Keratinocyte (primary cell): ENCODE measurements at regions not wholly inside any gene's neighbourhood (a gene's known extent, or its start where the extent isn't known, plus 50 kb on each side); places are given as distances from the start of the nearest gene placed in this dataset.

ENCODE experiments used
- DNase-seq: peaks from one replicate; pipeline ENCODE4 v3.0.0-alpha.2; 2011; ENCODE audit warnings: low read depth, missing footprints, low spot score
- FAIRE-seq: peaks from 2 replicates; lab custom pipeline; 2011; peaks lifted over from hg19 to GRCh38; lab: Jason Lieb, UNC
- H2AFZ ChIP-seq: 2 replicates; pipeline ENCODE4 v1.6.0; 2012; ENCODE audit warnings: low read length, control low read depth, inconsistent platforms; ENCODE audit not compliant: control insufficient read depth
- H3K27ac ChIP-seq: 2 replicates; pipeline ENCODE4 v1.5.1; 2011; ENCODE audit warnings: low read length; ENCODE audit not compliant: control insufficient read depth, insufficient read depth
- H3K27me3 ChIP-seq: 3 replicates; pipeline ENCODE4 v1.6.0; 2011; ENCODE audit warnings: low read length; ENCODE audit not compliant: control insufficient read depth, insufficient read depth; ENCODE audit errors: extremely low read depth
- H3K36me3 ChIP-seq, 2 experiments: 2 replicates in 1 of 2; 3 replicates in 1 of 2; pipeline ENCODE4 v1.5.1; 2011; ENCODE audit warnings: low read length in 2 of 2, mild to moderate bottlenecking in 1 of 2; ENCODE audit not compliant: control insufficient read depth in 2 of 2, insufficient read depth in 2 of 2; ENCODE audit errors: extremely low read depth in 1 of 2
- H3K4me1 ChIP-seq: 3 replicates; pipeline ENCODE4 v1.5.1; 2011; ENCODE audit warnings: low read length; ENCODE audit not compliant: control insufficient read depth, insufficient read depth; ENCODE audit errors: extremely low read depth
- H3K4me2 ChIP-seq: 3 replicates; pipeline ENCODE4 v1.6.0; 2011; ENCODE audit warnings: low read depth, low read length; ENCODE audit not compliant: control insufficient read depth, insufficient read depth; ENCODE audit errors: extremely low read depth
- H3K4me3 ChIP-seq, 3 experiments: fragments of 200-600 bp in 1 of 3; sonication (generic) in 1 of 3; 2 replicates in 2 of 3; 3 replicates in 1 of 3; pipeline ENCODE4 v1.5.1; 2011 to 2016; ENCODE audit warnings: low read length in 3 of 3, mild to moderate bottlenecking in 3 of 3, control low read depth in 2 of 3, inconsistent platforms in 1 of 3, low read depth in 1 of 3, mixed read lengths in 1 of 3, mixed run types in 1 of 3, moderate library complexity in 1 of 3; ENCODE audit not compliant: control insufficient read depth in 2 of 3, insufficient read depth in 2 of 3; ENCODE audit errors: extremely low read depth in 1 of 3
- H3K79me2 ChIP-seq: 2 replicates; pipeline ENCODE4 v1.6.0; 2012; ENCODE audit warnings: low read length; ENCODE audit not compliant: control insufficient read depth, insufficient read depth
- H3K9ac ChIP-seq: 3 replicates; pipeline ENCODE4 v1.6.0; 2011; ENCODE audit warnings: low read length; ENCODE audit not compliant: control insufficient read depth, insufficient read depth; ENCODE audit errors: extremely low read depth
- H3K9me1 ChIP-seq: 3 replicates; pipeline ENCODE4 v1.6.0; 2011; ENCODE audit warnings: low read length; ENCODE audit not compliant: control insufficient read depth, insufficient read depth; ENCODE audit errors: extremely low read depth
- H3K9me3 ChIP-seq: 2 replicates; pipeline ENCODE4 v1.5.1; 2012; ENCODE audit warnings: low read depth, low read length; ENCODE audit not compliant: control insufficient read depth
- H4K20me1 ChIP-seq: 3 replicates; pipeline ENCODE4 v1.6.0; 2011; ENCODE audit warnings: low read length; ENCODE audit not compliant: control insufficient read depth, insufficient read depth; ENCODE audit errors: extremely low read depth
- EZH2 ChIP-seq: IDR thresholded peaks from one replicate; pipeline ENCODE4 v1.6.1; 2012; ENCODE audit warnings: inconsistent platforms, mild to moderate bottlenecking, low read length, moderate library complexity
- dilution Hi-C: fragments of 300-500 bp; cut with MboI; formaldehyde crosslinking; loops from one replicate; pipeline ENCODE4 v1.7.0; 2020; ENCODE audit warnings: low sequenced_read_pairs; ENCODE audit not compliant: extremely low pct_ligation_motif_present
- TF ChIP-seq, protein P1 (sequence below), 3 experiments: IDR thresholded peaks in 1 of 3; conservative IDR thresholded peaks in 1 of 3; optimal IDR thresholded peaks in 1 of 3; 2 replicates in 2 of 3; 3 replicates in 1 of 3; pipeline versions ENCODE3 to v1.5.1; 2011; ENCODE audit warnings: low read length in 3 of 3, mild to moderate bottlenecking in 3 of 3, moderate library complexity in 2 of 3, control low read depth in 1 of 3, inconsistent platforms in 1 of 3; ENCODE audit not compliant: insufficient read depth in 2 of 3; ENCODE audit errors: extremely low read depth in 1 of 3

DNA sequence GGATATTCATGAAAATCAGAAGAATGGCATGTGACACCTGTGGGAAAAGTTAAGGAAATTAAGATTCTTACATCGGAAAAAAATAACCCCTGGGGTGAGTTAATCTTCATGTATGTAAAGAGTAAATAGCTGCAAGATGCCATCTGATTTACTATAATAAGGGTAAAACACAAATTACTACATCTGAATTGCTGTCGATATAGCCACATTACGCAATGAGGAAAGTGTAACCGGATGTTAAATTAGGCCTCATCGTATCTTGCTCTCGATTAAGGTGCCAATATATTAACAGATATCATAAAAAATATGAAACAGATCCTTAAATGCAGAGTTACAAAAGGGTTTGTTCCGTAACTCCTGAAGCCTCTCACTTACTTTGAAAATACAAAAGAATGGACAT lies 87.4 kb upstream of the ID4 start:
- no peak overlapping the region for H3K4me3 ChIP-seq
- no peaks in the 10 kb centered on the region for H3K79me2 ChIP-seq
- FAIRE-seq: no peak
- H3K4me2 ChIP-seq: no peak overlapping the region
- H2AFZ ChIP-seq: no peak overlapping the region
- no peak for TF ChIP-seq EZH2
- TF ChIP-seq, protein P1, sequence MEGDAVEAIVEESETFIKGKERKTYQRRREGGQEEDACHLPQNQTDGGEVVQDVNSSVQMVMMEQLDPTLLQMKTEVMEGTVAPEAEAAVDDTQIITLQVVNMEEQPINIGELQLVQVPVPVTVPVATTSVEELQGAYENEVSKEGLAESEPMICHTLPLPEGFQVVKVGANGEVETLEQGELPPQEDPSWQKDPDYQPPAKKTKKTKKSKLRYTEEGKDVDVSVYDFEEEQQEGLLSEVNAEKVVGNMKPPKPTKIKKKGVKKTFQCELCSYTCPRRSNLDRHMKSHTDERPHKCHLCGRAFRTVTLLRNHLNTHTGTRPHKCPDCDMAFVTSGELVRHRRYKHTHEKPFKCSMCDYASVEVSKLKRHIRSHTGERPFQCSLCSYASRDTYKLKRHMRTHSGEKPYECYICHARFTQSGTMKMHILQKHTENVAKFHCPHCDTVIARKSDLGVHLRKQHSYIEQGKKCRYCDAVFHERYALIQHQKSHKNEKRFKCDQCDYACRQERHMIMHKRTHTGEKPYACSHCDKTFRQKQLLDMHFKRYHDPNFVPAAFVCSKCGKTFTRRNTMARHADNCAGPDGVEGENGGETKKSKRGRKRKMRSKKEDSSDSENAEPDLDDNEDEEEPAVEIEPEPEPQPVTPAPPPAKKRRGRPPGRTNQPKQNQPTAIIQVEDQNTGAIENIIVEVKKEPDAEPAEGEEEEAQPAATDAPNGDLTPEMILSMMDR (optimal IDR thresholded peaks at IDR 0.05 in 1 of 3, IDR thresholded peaks at IDR 0.05 in 1 of 3, conservative IDR thresholded peaks at IDR 0.05 in 1 of 3; ENCODE audit: extremely low read depth in 1 of 3, insufficient read depth in 2 of 3, low read length in 3 of 3): no peak
- dilution Hi-C loops: no loop called here
- no peaks in the 10 kb centered on the region for H3K9me1 ChIP-seq
- H3K9me3 ChIP-seq: no peaks in the 10 kb centered on the region
- no peak for DNase-seq
- no peaks in the 10 kb centered on the region for H3K4me1 ChIP-seq
- H3K27me3 ChIP-seq: no peaks in the 10 kb centered on the region
- H3K36me3 ChIP-seq: no peaks in the 10 kb centered on the region
- no peak overlapping the region for H3K9ac ChIP-seq
- no peak overlapping the region for H3K27ac ChIP-seq
- H4K20me1 ChIP-seq: no peaks in the 10 kb centered on the region

DNA sequence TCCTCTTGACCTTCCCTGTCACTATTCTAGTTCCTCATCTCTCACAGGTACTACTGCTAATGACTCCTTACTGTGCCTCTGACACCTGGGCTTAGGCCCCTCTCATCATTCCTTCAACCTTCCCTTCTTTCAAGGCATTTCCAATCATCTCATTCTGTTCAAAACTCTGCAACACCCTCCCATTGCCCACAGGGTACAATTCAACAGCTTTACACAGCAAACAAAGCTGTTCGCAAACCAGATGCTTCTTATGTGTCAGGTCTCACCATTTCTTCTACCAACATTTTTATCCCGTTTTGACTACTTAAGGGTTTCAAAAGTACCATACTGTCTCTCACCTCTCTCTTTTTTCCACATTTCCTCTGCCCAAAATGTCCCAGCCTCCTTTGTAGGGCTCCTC lies 84.4 kb upstream of the ID4 start:
- no peak overlapping the region for H3K4me2 ChIP-seq
- no peak overlapping the region for H3K9ac ChIP-seq
- no peaks in the 10 kb centered on the region for H3K79me2 ChIP-seq
- FAIRE-seq (no peak), DNase-seq (no peak)
- H4K20me1 ChIP-seq: no peaks in the 10 kb centered on the region
- no peaks in the 10 kb centered on the region for H3K9me3 ChIP-seq
- H3K4me3 ChIP-seq: no peak overlapping the region
- H2AFZ ChIP-seq: no peak overlapping the region
- no peaks in the 10 kb centered on the region for H3K27me3 ChIP-seq
- no peak overlapping the region for H3K27ac ChIP-seq
- peaks cover 5% of the 10 kb centered on the region for H3K4me1 ChIP-seq
- no peaks in the 10 kb centered on the region for H3K36me3 ChIP-seq
- dilution Hi-C loops: no loop called here
- H3K9me1 ChIP-seq: no peaks in the 10 kb centered on the region
- TF ChIP-seq, protein P1 (optimal IDR thresholded peaks at IDR 0.05 in 1 of 3, IDR thresholded peaks at IDR 0.05 in 1 of 3, conservative IDR thresholded peaks at IDR 0.05 in 1 of 3; ENCODE audit: extremely low read depth in 1 of 3, insufficient read depth in 2 of 3, low read length in 3 of 3): no peak
- no peak for TF ChIP-seq EZH2
